Activated T-helper 1 cell treated with anti-CD3 and anti-CD28 coated beads, Interleukin-12 subunit alpha, Interleukin-12 subunit beta, Interleukin-2, Interleukin-4 antibody, amounts not matched to agents 30 ng/mL and 10 ng/mL and 1 ng/mL, durations not matched to agents 14 hours and 24 hours and 36 hours (primary cell): ENCODE measurements at regions not wholly inside any gene's neighbourhood (a gene's known extent, or its start where the extent isn't known, plus 50 kb on each side); places are given as distances from the start of the nearest gene placed in this dataset.
"Not testable (repeated sequence)": the region's sequence is repeated elsewhere in the genome, so short reads cannot be mapped to it uniquely, and the experiment has no call there.

ENCODE experiments used
- DNase-seq: peaks from one replicate; pipeline ENCODE4 v3.0.0; 2021; ENCODE audit warnings: low spot score
- H3K27ac Mint-ChIP-seq: one replicate; pipeline ENCODE4 v1.8.0; 2021; ENCODE audit warnings: mild to moderate bottlenecking, mixed read lengths
- H3K27me3 Mint-ChIP-seq: one replicate; pipeline ENCODE4 v1.8.0; 2022; ENCODE audit warnings: mild to moderate bottlenecking, moderate library complexity, mixed read lengths; ENCODE audit not compliant: insufficient read depth
- H3K36me3 Mint-ChIP-seq: one replicate; pipeline ENCODE4 v1.8.0; 2021; ENCODE audit warnings: low read depth, mixed read lengths
- H3K4me1 Mint-ChIP-seq: one replicate; pipeline ENCODE4 v1.8.0; 2021; ENCODE audit warnings: low read depth, mixed read lengths
- H3K4me3 Mint-ChIP-seq: one replicate; pipeline ENCODE4 v1.8.0; 2021; ENCODE audit warnings: mild to moderate bottlenecking, moderate library complexity, mixed read lengths
- H3K9me3 Mint-ChIP-seq: one replicate; pipeline ENCODE4 v1.8.0; 2021; ENCODE audit warnings: mixed read lengths
- intact Hi-C: fragments of 100-400 bp; cut with micrococcal nuclease; formaldehyde crosslinking; loops from one replicate; pipeline ENCODE4 v1.15.1; 2024

DNA sequence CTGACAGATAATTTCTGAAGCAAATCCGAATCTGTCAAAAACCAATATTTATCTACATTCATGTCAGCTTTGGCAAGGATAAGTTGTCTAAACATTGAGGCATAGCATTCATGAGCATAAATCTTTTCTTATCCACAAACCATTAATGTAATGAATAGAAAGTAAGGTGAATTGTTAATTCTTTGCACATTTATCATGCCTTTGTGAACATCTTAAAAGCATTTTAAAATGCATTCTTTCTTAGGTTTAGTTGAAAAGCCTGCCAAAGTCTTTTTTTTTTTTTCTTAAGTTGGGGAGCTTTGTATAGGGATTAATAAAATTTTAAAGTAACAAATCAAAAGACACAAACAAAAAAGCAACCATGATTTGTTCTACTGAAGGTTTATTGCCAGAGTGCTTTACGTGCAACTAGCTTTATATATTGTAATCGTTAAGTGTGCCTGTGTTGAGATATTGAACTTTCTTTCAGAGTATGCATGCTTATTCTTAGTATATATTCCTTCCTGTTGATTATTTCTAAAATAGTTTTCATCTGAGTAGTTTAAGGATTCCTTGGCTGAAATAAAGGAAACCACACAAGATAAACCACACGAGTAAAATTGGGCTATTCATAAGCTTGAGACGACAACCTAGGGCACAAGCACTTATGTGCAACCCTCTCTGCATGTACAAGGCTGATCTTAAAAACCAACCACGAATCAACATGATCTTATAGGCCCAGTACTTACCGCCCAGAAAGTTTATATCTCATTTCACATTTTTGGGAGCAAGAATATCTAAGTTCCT is 1110.9 kb upstream of the CNTN5 start:
- Mint-ChIP-seq H3K27me3 (no peaks in the 10 kb centered on the region), H3K4me1 (no peaks in the 10 kb centered on the region)

DNA sequence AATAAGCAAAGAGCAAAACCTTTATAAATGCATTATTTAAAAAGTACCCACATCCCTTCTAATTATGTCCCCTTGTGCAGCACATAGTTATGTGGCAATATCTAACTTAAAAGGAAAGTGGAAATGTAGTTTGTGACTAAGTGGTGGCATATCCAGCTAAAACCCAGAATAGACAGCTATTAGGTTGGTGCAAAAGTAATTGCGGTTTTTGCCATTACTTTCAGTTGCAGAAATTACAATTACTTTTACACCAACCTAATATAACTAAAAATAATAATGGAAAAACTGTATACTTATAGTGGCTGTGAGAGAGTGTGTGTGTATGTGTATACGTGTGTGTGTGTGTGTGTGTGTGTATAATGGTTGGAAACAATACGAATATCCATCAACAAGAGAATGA is 1108.1 kb upstream of the CNTN5 start:
- intact Hi-C loops: no loop called here
- Mint-ChIP-seq H3K4me3 (no peak overlapping the region), H3K4me1 (no peaks in the 10 kb centered on the region), H3K9me3 (peaks cover 2% of the 10 kb centered on the region), H3K27ac (no peak overlapping the region), H3K27me3 (no peaks in the 10 kb centered on the region), H3K36me3 (no peaks in the 10 kb centered on the region)
- no peak for DNase-seq

More for the DNA sequence above, 1110.9 kb upstream of the CNTN5 start:
- peaks cover 5% of the 10 kb centered on the region for H3K9me3 Mint-ChIP-seq
- no peak for DNase-seq
- intact Hi-C loops: no loop called here
- no peaks in the 10 kb centered on the region for H3K36me3 Mint-ChIP-seq
- H3K27ac Mint-ChIP-seq: no peak overlapping the region
- H3K4me3 Mint-ChIP-seq: no peak overlapping the region

DNA sequence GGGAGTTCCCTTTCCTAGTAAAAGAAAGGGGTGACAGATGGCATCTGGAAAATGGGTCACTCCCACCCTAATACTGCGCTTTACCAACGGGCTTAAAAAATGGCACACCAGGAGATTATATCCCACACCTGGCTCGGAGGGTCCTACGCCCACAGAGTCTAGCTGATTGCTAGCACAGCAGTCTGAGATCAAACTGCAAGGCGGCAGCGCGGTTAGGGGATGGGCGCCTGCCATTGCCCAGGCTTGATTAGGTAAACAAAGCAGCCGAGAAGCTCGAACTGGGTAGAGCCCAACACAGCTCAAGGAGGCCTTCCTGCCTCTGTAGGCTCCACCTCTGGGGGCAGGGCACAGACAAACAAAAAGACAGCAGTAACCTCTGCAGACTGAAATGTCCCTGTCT is 1097.8 kb upstream of the CNTN5 start:
- not testable (repeated sequence) for H3K4me1 Mint-ChIP-seq, H3K4me3 Mint-ChIP-seq

DNA sequence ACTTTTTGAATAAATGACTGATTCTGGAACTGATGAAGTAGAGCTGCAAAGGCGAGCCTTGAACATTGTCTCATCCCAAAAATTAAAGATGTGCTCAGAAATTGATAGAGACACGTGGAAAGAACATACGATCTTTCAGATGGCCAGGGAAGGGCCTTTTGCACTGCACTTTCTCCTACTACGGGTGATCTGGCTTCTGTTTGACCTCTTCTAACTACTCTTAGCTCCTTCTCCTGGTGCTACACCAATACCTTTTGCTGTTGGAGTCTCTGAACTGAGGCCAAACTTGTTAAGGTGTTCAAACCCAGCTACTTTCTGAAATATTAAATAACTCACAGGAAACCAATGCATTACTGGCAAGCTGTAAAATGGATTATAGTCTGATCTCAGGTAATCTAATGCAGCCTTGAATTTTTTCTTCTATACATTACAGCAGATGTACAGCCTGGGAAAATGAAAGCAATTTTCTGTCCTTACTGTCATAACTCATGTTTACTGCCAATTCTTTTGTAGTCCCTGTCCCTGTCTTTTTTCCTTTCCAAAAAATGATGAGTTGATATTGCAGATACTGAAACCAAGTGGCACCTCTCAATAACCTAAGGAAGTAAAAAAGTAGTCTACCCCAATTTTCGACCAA is 1086.1 kb upstream of the CNTN5 start:
- intact Hi-C loops: no loop called here
- no peaks in the 10 kb centered on the region for H3K4me1 Mint-ChIP-seq
- H3K36me3 Mint-ChIP-seq: no peaks in the 10 kb centered on the region

More for the DNA sequence above, 1097.8 kb upstream of the CNTN5 start:
- intact Hi-C loops, H3K36me3 Mint-ChIP-seq, DNase-seq, H3K27ac Mint-ChIP-seq, H3K27me3 Mint-ChIP-seq: not testable (repeated sequence)
- peaks cover 23% of the 10 kb centered on the region for H3K9me3 Mint-ChIP-seq

DNA sequence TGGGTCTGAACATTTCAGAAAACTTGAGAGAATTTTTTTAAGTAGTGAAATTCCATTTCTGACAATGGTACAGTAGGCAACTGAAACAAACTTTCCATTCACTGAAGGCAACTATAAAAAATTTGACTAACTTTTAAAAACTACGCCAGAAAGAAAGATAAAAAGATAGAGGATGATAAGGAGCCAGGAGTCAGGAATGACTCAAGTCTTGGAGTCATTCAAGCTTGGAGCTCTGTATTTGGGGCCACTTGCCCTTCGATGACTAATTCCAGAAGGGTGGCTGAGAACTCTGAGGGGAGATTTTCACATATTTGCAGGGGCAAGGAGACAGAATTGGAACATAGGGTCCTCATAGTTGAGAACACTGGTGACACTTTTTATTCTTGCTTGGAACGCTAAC is 1083.2 kb upstream of the CNTN5 start:
- H3K4me3 Mint-ChIP-seq: no peak overlapping the region
- H3K9me3 Mint-ChIP-seq: no peaks in the 10 kb centered on the region
- H3K27ac Mint-ChIP-seq: no peak overlapping the region
- no peaks in the 10 kb centered on the region for H3K36me3 Mint-ChIP-seq
- no peak for DNase-seq
- intact Hi-C loops: no loop called here
- H3K27me3 Mint-ChIP-seq: no peaks in the 10 kb centered on the region
- no peaks in the 10 kb centered on the region for H3K4me1 Mint-ChIP-seq

More for the DNA sequence above, 1086.1 kb upstream of the CNTN5 start:
- DNase-seq: no peak
- Mint-ChIP-seq H3K27ac (no peak overlapping the region), H3K9me3 (no peaks in the 10 kb centered on the region), H3K4me3 (no peak overlapping the region), H3K27me3 (no peaks in the 10 kb centered on the region)

DNA sequence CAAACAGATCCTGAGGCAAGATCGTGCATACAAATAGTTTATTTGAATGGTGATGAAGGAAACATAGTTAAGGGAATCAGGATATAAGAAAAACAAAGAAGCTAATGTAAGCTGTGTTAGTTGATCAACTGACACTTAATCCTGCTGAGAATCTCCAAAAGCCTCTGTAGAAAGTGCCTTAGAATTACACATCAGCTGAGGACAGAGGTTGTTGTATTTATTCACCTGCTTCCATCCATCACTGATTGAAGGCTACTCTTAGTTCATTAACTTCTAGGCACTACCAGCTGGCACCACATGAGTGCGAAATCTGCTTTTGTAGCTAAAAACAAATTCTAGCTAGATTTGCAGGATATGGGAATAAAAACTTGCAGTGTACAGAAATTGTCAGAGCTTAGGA is 1082.0 kb upstream of the CNTN5 start:
- Mint-ChIP-seq H3K27ac (no peak overlapping the region), H3K9me3 (no peaks in the 10 kb centered on the region), H3K27me3 (no peaks in the 10 kb centered on the region), H3K4me1 (no peaks in the 10 kb centered on the region), H3K36me3 (no peaks in the 10 kb centered on the region), H3K4me3 (no peak overlapping the region)
- intact Hi-C loops: no loop called here
- DNase-seq: no peak

DNA sequence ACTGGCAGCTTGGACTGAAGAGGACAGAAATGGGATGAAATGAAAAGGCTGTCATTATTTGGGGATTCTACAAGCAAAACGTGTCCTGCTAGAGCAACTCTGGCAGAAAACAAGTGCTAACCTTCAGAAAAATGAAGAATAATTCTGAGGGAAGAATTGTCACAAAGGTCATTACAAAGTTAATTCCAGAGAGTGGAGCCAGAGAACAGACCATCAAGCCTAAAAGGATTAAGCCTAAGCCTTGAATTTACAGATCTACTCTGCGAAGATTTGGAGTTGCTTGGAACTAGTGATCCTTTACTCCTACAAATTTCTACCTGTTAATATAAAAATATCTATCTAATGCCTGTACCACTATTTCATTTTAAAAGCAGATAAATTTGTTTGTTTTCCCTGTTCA is 1077.3 kb upstream of the CNTN5 start:
- no peaks in the 10 kb centered on the region for H3K9me3 Mint-ChIP-seq
- H3K36me3 Mint-ChIP-seq: no peaks in the 10 kb centered on the region
- H3K4me3 Mint-ChIP-seq: no peak overlapping the region
- no peak for DNase-seq
- H3K27ac Mint-ChIP-seq: no peak overlapping the region
- intact Hi-C loops: no loop called here
- no peaks in the 10 kb centered on the region for H3K27me3 Mint-ChIP-seq
- H3K4me1 Mint-ChIP-seq: no peaks in the 10 kb centered on the region

DNA sequence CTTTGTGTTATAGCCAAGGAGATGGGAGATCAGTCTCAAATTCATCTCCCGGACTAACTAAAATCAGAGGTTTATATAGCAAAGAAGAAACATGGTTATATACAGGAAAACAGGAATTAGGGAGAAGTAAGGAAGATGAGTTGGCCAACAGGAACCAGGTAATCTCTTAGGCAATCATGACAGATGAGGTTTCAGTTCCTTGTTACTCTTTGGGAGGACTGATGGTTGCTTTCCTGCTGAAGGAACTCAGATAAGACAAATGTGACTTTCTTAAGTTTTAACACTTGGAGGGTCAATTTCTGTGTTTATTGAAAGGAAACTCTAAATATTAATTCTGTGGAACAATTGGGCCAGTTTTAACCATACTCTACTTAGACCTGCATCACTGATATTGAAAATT is 1072.0 kb upstream of the CNTN5 start:
- no peaks in the 10 kb centered on the region for H3K9me3 Mint-ChIP-seq
- no peaks in the 10 kb centered on the region for H3K27me3 Mint-ChIP-seq
- no peak overlapping the region for H3K4me3 Mint-ChIP-seq
- no peaks in the 10 kb centered on the region for H3K36me3 Mint-ChIP-seq
- H3K27ac Mint-ChIP-seq: no peak overlapping the region
- intact Hi-C loops: no loop called here
- no peaks in the 10 kb centered on the region for H3K4me1 Mint-ChIP-seq
- no peak for DNase-seq

DNA sequence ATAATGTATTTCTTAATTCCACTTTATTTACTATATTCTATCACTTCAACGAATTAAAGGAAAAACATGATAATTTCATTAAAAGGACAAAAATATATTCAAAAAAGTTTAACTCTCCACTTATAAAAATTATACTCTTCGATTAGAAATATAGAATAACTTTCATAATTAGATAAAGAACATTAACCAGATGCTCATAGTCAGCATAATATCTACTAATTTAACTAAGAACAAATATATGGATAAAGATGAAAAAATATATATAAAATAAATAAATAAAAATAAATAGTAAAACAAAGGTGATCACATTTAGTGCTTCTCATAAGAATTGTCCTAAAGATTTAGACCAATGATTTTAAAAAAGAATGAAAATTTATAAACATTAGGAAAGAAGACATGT is 1065.2 kb upstream of the CNTN5 start:
- Mint-ChIP-seq H3K27me3 (no peaks in the 10 kb centered on the region), H3K4me1 (no peaks in the 10 kb centered on the region), H3K4me3 (no peak overlapping the region), H3K36me3 (no peaks in the 10 kb centered on the region), H3K27ac (no peak overlapping the region), H3K9me3 (peaks cover 5% of the 10 kb centered on the region)
- no peak for DNase-seq
- intact Hi-C loops: no loop called here

DNA sequence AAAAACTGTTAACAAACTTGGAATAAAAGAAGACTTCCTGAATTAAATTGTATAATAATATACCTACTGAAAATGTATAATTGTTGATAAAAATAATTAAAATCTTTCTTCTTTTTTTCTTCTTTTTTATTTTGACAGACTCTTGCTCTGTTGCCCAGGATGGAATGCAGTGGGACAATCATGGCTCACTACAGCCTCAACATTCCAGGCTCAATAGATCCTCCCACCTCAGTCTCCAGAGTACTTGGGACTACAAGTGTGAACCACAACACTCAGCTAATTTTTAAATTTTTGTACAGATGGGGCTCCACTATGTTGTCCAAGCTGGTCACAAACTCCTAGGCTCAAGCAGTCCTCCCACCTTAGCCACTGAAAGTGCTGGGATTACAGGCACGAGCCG is 1063.8 kb upstream of the CNTN5 start:
- no peaks in the 10 kb centered on the region for H3K27me3 Mint-ChIP-seq
- no peak overlapping the region for H3K4me3 Mint-ChIP-seq
- H3K9me3 Mint-ChIP-seq: peaks cover 5% of the 10 kb centered on the region
- DNase-seq: no peak
- no peak overlapping the region for H3K27ac Mint-ChIP-seq
- intact Hi-C loops: no loop called here
- no peaks in the 10 kb centered on the region for H3K36me3 Mint-ChIP-seq
- H3K4me1 Mint-ChIP-seq: no peaks in the 10 kb centered on the region

DNA sequence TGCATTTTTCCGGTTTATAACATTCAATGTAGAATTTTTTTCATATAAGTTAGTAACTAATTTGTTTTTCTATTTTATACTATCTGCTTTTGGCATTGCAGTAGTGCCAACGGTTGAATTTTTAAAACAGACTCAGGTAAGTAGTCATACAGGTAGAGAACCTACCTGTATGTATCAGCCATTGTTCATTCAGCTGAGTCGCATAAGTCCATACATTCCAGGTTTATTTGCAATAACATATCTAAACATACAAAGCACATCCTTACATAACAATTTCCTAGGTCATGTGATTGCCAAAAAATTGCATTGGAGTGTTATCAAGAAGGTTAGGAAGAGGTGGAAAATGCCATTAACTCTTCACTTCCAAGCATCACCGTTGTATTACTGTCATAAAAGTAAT is 1059.3 kb upstream of the CNTN5 start:
- Mint-ChIP-seq H3K27me3 (no peaks in the 10 kb centered on the region), H3K27ac (no peak overlapping the region), H3K4me3 (no peak overlapping the region), H3K4me1 (no peaks in the 10 kb centered on the region), H3K9me3 (peaks cover 6% of the 10 kb centered on the region), H3K36me3 (no peaks in the 10 kb centered on the region)
- no peak for DNase-seq
- intact Hi-C loops: no loop called here

DNA sequence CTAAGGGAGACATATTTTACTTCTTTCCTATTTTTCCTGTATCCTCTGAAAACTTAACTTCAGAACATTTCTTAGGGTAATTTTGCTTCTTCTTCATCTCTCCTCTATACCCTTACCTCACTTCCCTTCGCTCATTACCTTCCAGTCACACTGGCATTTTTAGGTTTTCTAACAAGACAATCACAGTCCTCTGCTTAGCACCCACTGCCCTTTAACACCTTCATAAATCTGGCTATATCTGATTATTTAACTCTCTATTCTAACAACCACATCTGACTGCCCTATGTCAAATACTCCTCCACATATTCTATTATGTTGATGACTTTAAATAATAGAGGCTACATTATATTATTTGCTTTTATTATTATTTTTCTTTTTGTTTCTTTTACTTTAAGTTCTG is 1058.0 kb upstream of the CNTN5 start:
- Mint-ChIP-seq H3K36me3 (no peaks in the 10 kb centered on the region), H3K9me3 (peaks cover 6% of the 10 kb centered on the region), H3K4me3 (no peak overlapping the region), H3K27ac (no peak overlapping the region), H3K27me3 (no peaks in the 10 kb centered on the region), H3K4me1 (no peaks in the 10 kb centered on the region)
- intact Hi-C loops: no loop called here
- DNase-seq: no peak

DNA sequence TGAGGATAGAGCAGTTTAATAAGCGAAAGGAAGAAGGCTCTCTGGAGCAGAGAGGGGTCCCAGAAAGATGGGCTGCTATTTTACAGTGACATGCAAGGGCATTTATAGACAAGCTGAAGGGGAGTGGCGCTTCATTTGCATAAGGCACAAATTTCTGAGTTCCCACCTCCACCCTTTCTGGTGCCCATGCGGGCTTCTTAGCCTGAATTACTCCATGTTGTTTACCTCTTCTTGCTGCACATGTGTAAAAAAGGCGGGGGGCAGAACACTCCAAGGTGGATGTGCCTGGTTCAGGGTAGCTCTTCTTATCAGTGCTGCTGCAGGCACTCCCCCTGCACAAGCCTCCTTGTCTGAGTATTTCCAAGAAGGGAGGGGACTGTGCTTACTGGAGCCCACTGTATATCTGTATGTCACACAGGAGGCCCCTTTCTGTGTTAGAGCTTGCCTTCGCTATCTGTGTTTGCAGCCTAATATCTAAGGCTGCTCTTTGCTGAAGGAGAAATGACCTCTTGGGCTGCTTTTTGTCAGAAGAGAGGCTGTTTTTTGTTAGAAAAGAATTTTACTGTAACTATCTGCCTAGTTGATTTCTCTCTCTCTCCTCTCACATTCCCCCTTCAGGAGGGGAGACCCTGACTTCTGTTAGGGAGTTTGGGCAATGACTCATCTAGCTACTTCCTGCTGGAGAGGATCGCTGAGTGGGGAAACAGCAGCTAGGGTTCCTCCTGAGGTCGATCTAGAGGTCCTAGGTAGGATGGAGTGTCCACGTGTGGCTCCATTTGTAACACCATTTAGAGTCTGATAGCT is 1057.0 kb upstream of the CNTN5 start:
- no peaks in the 10 kb centered on the region for H3K27me3 Mint-ChIP-seq
- intact Hi-C loops: no loop called here
- no peaks in the 10 kb centered on the region for H3K4me1 Mint-ChIP-seq
- no peak overlapping the region for H3K4me3 Mint-ChIP-seq
- no peak overlapping the region for H3K27ac Mint-ChIP-seq
- no peaks in the 10 kb centered on the region for H3K36me3 Mint-ChIP-seq
- H3K9me3 Mint-ChIP-seq: peaks cover 6% of the 10 kb centered on the region
- no peak for DNase-seq
